Naive thymus-derived CD4-positive, alpha-beta T cell (primary cell): ENCODE measurements at regions not wholly inside any gene's neighbourhood (a gene's known extent, or its start where the extent isn't known, plus 50 kb on each side); places are given as distances from the start of the nearest gene placed in this dataset.

Source experiments
- ATAC-seq: fragments of 150-1000 bp; cut with Tn5 transposase; 2 replicates; pipeline ENCODE4 v1.10.0; 2021; ENCODE audit warnings: mild to moderate bottlenecking, moderate library complexity
- CTCF ChIA-PET: fragments of 350-600 bp; sonication (Branson Sonifier 250); formaldehyde crosslinking; loops from one replicate; lab custom pipeline; 2021; ENCODE audit warnings: antibody characterized with exemption; lab: Charles Lee
- POLR2A ChIA-PET: fragments of 350-600 bp; sonication (Branson Sonifier 250); formaldehyde crosslinking; loops from one replicate; lab custom pipeline; 2021; ENCODE audit warnings: antibody characterized with exemption, inconsistent platforms; lab: Charles Lee
- DNase-seq, 9 donors: peaks; one replicate each; pipeline versions ENCODE4 v3.0.0 to v3.0.0-alpha.2; 2020 to 2022; ENCODE audit warnings: mixed read lengths in 1 of 9
- H3K27ac ChIP-seq: one replicate; pipeline ENCODE4 v1.7.0; 2013; ENCODE audit warnings: mild to moderate bottlenecking, low read depth, low read length, moderate library complexity
- H3K27me3 ChIP-seq, 2 donors: one replicate each; pipeline ENCODE4 v1.7.0; 2013; ENCODE audit warnings: low read length in 2 of 2, mild to moderate bottlenecking in 2 of 2, moderate library complexity in 2 of 2; ENCODE audit not compliant: control insufficient read depth in 2 of 2, insufficient read depth in 2 of 2
- H3K36me3 ChIP-seq, 3 experiments: 1 replicate in 2 of 3; 2 replicates in 1 of 3; pipeline ENCODE4 v1.7.0; 2013; ENCODE audit warnings: low read length in 3 of 3, mild to moderate bottlenecking in 3 of 3, moderate library complexity in 1 of 3; ENCODE audit not compliant: insufficient read depth in 3 of 3, control insufficient read depth in 2 of 3
- H3K4me1 ChIP-seq, 2 donors: one replicate each; pipeline ENCODE4 v1.7.0; 2013; ENCODE audit warnings: low read length in 2 of 2, mild to moderate bottlenecking in 2 of 2, moderate library complexity in 1 of 2; ENCODE audit not compliant: control insufficient read depth in 2 of 2, insufficient read depth in 2 of 2
- H3K4me3 ChIP-seq: 2 replicates; pipeline ENCODE4 v1.7.0; 2013; ENCODE audit warnings: mild to moderate bottlenecking, low read length
- H3K9me3 ChIP-seq, 3 experiments: 1 replicate in 2 of 3; 2 replicates in 1 of 3; pipeline ENCODE4 v1.7.0; 2013; ENCODE audit warnings: low read length in 3 of 3; ENCODE audit not compliant: control insufficient read depth in 2 of 3
- H3K27ac Mint-ChIP-seq, 9 donors: one replicate each; pipeline ENCODE4 v1.8.0; 2020 to 2022; ENCODE audit warnings: mixed read lengths in 9 of 9, mild to moderate bottlenecking in 8 of 9, moderate library complexity in 5 of 9, inconsistent platforms in 2 of 9
- H3K27me3 Mint-ChIP-seq, 5 donors: one replicate each; pipeline ENCODE4 v1.8.0; 2021 to 2022; ENCODE audit warnings: mixed read lengths in 5 of 5, mild to moderate bottlenecking in 1 of 5
- H3K36me3 Mint-ChIP-seq, 5 donors: one replicate each; pipeline ENCODE4 v1.8.0; 2020 to 2022; ENCODE audit warnings: mixed read lengths in 5 of 5, mild to moderate bottlenecking in 3 of 5, inconsistent platforms in 1 of 5
- H3K4me1 Mint-ChIP-seq, 7 donors: one replicate each; pipeline ENCODE4 v1.8.0; 2020 to 2022; ENCODE audit warnings: mixed read lengths in 7 of 7, mild to moderate bottlenecking in 3 of 7, inconsistent platforms in 1 of 7
- H3K4me3 Mint-ChIP-seq, 10 donors: one replicate each; pipeline ENCODE4 v1.8.0; 2020 to 2022; ENCODE audit warnings: mild to moderate bottlenecking in 10 of 10, mixed read lengths in 10 of 10, moderate library complexity in 6 of 10, inconsistent platforms in 2 of 10
- H3K9me3 Mint-ChIP-seq, 11 donors: one replicate each; pipeline ENCODE4 v1.8.0; 2020 to 2022; ENCODE audit warnings: mixed read lengths in 11 of 11, mild to moderate bottlenecking in 4 of 11, inconsistent platforms in 1 of 11, moderate library complexity in 1 of 11
- intact Hi-C, 2 donors: fragments of 100-400 bp; cut with micrococcal nuclease; formaldehyde crosslinking; loops; one replicate each; pipeline ENCODE4 v1.15.1; 2023

- peaks cover 0 to 61% (median 10%) of the 10 kb centered on the region in 5 donors for H3K27me3 Mint-ChIP-seq
- Histone ChIP-seq H3K4me1 (peaks cover 0 to 7% of the 10 kb centered on the region in 2 donors), H3K36me3 (no peaks in the 10 kb centered on the region), H3K9me3 (no peaks in the 10 kb centered on the region), H3K27me3 (no peaks in the 10 kb centered on the region), H3K27ac (no peak overlapping the region), H3K4me3 (no peak overlapping the region)
- POLR2A ChIA-PET, result interaction anchor here (0.6 kb wide), 1 partner anchor 225 kb away, joined by 3 read pairs; no protein-coding TSS in a partner anchor
- ATAC-seq (no peak), DNase-seq (no peak)
- CTCF ChIA-PET, result no interaction called here
- H3K9me3 Mint-ChIP-seq, result peaks cover 0 to 2% (median 0%) of the 10 kb centered on the region in 11 donors
- peak overlapping the region in 5 of 9 donors; percentile 18 to 62 (median 39) for H3K27ac Mint-ChIP-seq
- peaks cover 8 to 39% (median 29%) of the 10 kb centered on the region in 7 donors for H3K4me1 Mint-ChIP-seq
- intact Hi-C loops, result loop anchor here in 1 of 2 donors (5.0 kb wide), 1 partner anchor 195 kb away; no protein-coding TSS in a partner anchor
- peak overlapping the region in 9 of 10 donors; percentile 29 to 87 (median 79) for H3K4me3 Mint-ChIP-seq
- peaks cover 0 to 1% (median 0%) of the 10 kb centered on the region in 5 donors for H3K36me3 Mint-ChIP-seq
Measured at GRCh38 chr14:97217111-97217885, 420.1 kb downstream of the VRK1 start.

GRCh38 chr14:97218274-97218673 lies 421.1 kb downstream of the VRK1 start:
- peak overlapping the region; percentile 76 for H3K4me3 ChIP-seq
- ChIA-PET POLR2A (interaction anchor here (0.6 kb wide), 1 partner anchor 224 kb away, joined by 3 read pairs; no protein-coding TSS in a partner anchor), CTCF (interaction anchor here (1.3 kb wide), 1 partner anchor 8 kb away, joined by 3 read pairs; no protein-coding TSS in a partner anchor)
- no peak for ATAC-seq
- no peaks in the 10 kb centered on the region for H3K9me3 ChIP-seq
- H3K36me3 Mint-ChIP-seq, result peaks cover 0 to 1% (median 0%) of the 10 kb centered on the region in 5 donors
- H3K27ac ChIP-seq, result no peak overlapping the region
- DNase-seq, result peak in 2 of 9 donors; percentile 5 to 8
- H3K4me3 Mint-ChIP-seq, result peak overlapping the region; percentile 77 to 93 (median 86)
- peaks cover 0 to 7% of the 10 kb centered on the region in 2 donors for H3K4me1 ChIP-seq
- intact Hi-C loops, result loop anchor here in 1 of 2 donors (5.0 kb wide), 1 partner anchor 194 kb away; no protein-coding TSS in a partner anchor
- H3K9me3 Mint-ChIP-seq, result peaks cover 0 to 2% (median 0%) of the 10 kb centered on the region in 11 donors
- H3K27me3 ChIP-seq, result no peaks in the 10 kb centered on the region
- H3K4me1 Mint-ChIP-seq, result peaks cover 8 to 39% (median 29%) of the 10 kb centered on the region in 7 donors
- no peaks in the 10 kb centered on the region for H3K36me3 ChIP-seq
- H3K27me3 Mint-ChIP-seq, result peaks cover 0 to 64% (median 16%) of the 10 kb centered on the region in 5 donors
- peak overlapping the region in 5 of 9 donors; percentile 11 to 66 (median 43) for H3K27ac Mint-ChIP-seq

GRCh38 chr14:97218691-97219430 lies 421.7 kb downstream of the VRK1 start:
- peak overlapping the region; percentile 76 for H3K4me3 ChIP-seq
- peaks cover 0 to 1% (median 0%) of the 10 kb centered on the region in 5 donors for H3K36me3 Mint-ChIP-seq
- peak overlapping the region in 5 of 9 donors; percentile 8 to 75 (median 43) for H3K27ac Mint-ChIP-seq
- H3K27me3 Mint-ChIP-seq, result peaks cover 3 to 63% (median 17%) of the 10 kb centered on the region in 5 donors
- no peaks in the 10 kb centered on the region for H3K27me3 ChIP-seq
- H3K9me3 Mint-ChIP-seq, result peaks cover 0 to 2% (median 0%) of the 10 kb centered on the region in 11 donors
- ATAC-seq (peak; percentile 41), DNase-seq (peak in 8 of 9 donors; percentile 13 to 41 (median 30))
- peak overlapping the region; percentile 81 to 93 (median 88) for H3K4me3 Mint-ChIP-seq
- no peaks in the 10 kb centered on the region for H3K36me3 ChIP-seq
- H3K4me1 Mint-ChIP-seq, result peaks cover 8 to 39% (median 29%) of the 10 kb centered on the region in 7 donors
- H3K4me1 ChIP-seq, result peaks cover 0 to 7% of the 10 kb centered on the region in 2 donors
- ChIA-PET POLR2A (no interaction called here), CTCF (interaction anchor here (0.6 to 1.3 kb wide), 2 partner anchors 9 to 1129 kb away, joined by 3 read pairs; no protein-coding TSS in a partner anchor)
- intact Hi-C loops, result loop anchor here in 1 of 2 donors (5.0 kb wide), 1 partner anchor 193 kb away; no protein-coding TSS in a partner anchor
- H3K9me3 ChIP-seq, result no peaks in the 10 kb centered on the region
- no peak overlapping the region for H3K27ac ChIP-seq

GRCh38 chr14:97219431-97220017 lies 422.3 kb downstream of the VRK1 start:
- Mint-ChIP-seq H3K4me3 (peak overlapping the region; percentile 81 to 93 (median 88)), H3K4me1 (peaks cover 8 to 39% (median 29%) of the 10 kb centered on the region in 7 donors), H3K27me3 (peaks cover 7 to 67% (median 17%) of the 10 kb centered on the region in 5 donors), H3K36me3 (peaks cover 0 to 1% (median 0%) of the 10 kb centered on the region in 5 donors), H3K27ac (peak overlapping the region in 7 of 9 donors; percentile 8 to 84 (median 66)), H3K9me3 (no peaks in the 10 kb centered on the region)
- Histone ChIP-seq H3K36me3 (no peaks in the 10 kb centered on the region), H3K4me1 (peaks cover 0 to 7% of the 10 kb centered on the region in 2 donors), H3K27me3 (no peaks in the 10 kb centered on the region), H3K4me3 (peak overlapping the region; percentile 76), H3K9me3 (no peaks in the 10 kb centered on the region), H3K27ac (no peak overlapping the region)
- DNase-seq (peak in 5 of 9 donors; percentile 3 to 29 (median 24)), ATAC-seq (peak; percentile 38)
- intact Hi-C loops, result loop anchor here in 1 of 2 donors (5.0 kb wide), 1 partner anchor 193 kb away; no protein-coding TSS in a partner anchor
- CTCF ChIA-PET, result interaction anchor here (0.6 to 1.3 kb wide), 2 partner anchors 9 to 1129 kb away, joined by 3 read pairs; no protein-coding TSS in a partner anchor
- POLR2A ChIA-PET, result interaction anchor here (0.6 kb wide), 1 partner anchor 229 kb away, joined by 3 read pairs; no protein-coding TSS in a partner anchor

GRCh38 chr14:97221572-97222285 lies 424.5 kb downstream of the VRK1 start:
- CTCF ChIA-PET, result no interaction called here
- peaks cover 7 to 71% (median 17%) of the 10 kb centered on the region in 5 donors for H3K27me3 Mint-ChIP-seq

More at GRCh38 chr14:97221572-97222285, 424.5 kb downstream of the VRK1 start:
- POLR2A ChIA-PET, result no interaction called here
- Histone ChIP-seq H3K27me3 (no peaks in the 10 kb centered on the region), H3K4me3 (no peak overlapping the region), H3K9me3 (no peaks in the 10 kb centered on the region), H3K27ac (no peak overlapping the region), H3K4me1 (peaks cover 0 to 7% of the 10 kb centered on the region in 2 donors), H3K36me3 (no peaks in the 10 kb centered on the region)
- Mint-ChIP-seq H3K27ac (no peak overlapping the region), H3K4me1 (peaks cover 8 to 30% (median 26%) of the 10 kb centered on the region in 7 donors), H3K36me3 (peaks cover 0 to 1% (median 0%) of the 10 kb centered on the region in 5 donors), H3K4me3 (no peak overlapping the region), H3K9me3 (no peaks in the 10 kb centered on the region)
- ATAC-seq (no peak), DNase-seq (no peak)
- intact Hi-C loops, result no loop called here
